OCI-LY1 (cell line): ENCODE measurements at regions not wholly inside any gene's neighbourhood (a gene's known extent, or its start where the extent isn't known, plus 50 kb on each side); places are given as distances from the start of the nearest gene placed in this dataset.

Source experiments
- CTCF ChIP-seq: fragments of 200-600 bp; sonication (generic), shearing (Covaris generic); IDR thresholded peaks from 2 replicates; pipeline ENCODE4 v1.5.1; 2017; ENCODE audit warnings: mild to moderate bottlenecking, antibody characterized with exemption, low read length, moderate library complexity, mixed read lengths
- EZH2 ChIP-seq: fragments of 200-600 bp; sonication (generic), shearing (Covaris generic); IDR thresholded peaks from 2 replicates; pipeline ENCODE4 v1.8.0; 2017; ENCODE audit warnings: borderline replicate concordance, mixed run types, mild to moderate bottlenecking, antibody characterized with exemption, low read length, moderate library complexity, mixed read lengths

- TF ChIP-seq CTCF (no peak), EZH2 (no peak)
Measured at GRCh38 chr13:26962671-26963070, 202.1 kb upstream of the GPR12 start.
